NCI-H2171 treated with DMSO at 0.1 percent for 48 hours (cell line): ENCODE measurements at regions not wholly inside any gene's neighbourhood (a gene's known extent, or its start where the extent isn't known, plus 50 kb on each side); places are given as distances from the start of the nearest gene placed in this dataset.

Experiments used
- DNase-seq: peaks from one replicate; lab custom pipeline; 2025; lab: John Stamatoyannopoulos, UW

DNA sequence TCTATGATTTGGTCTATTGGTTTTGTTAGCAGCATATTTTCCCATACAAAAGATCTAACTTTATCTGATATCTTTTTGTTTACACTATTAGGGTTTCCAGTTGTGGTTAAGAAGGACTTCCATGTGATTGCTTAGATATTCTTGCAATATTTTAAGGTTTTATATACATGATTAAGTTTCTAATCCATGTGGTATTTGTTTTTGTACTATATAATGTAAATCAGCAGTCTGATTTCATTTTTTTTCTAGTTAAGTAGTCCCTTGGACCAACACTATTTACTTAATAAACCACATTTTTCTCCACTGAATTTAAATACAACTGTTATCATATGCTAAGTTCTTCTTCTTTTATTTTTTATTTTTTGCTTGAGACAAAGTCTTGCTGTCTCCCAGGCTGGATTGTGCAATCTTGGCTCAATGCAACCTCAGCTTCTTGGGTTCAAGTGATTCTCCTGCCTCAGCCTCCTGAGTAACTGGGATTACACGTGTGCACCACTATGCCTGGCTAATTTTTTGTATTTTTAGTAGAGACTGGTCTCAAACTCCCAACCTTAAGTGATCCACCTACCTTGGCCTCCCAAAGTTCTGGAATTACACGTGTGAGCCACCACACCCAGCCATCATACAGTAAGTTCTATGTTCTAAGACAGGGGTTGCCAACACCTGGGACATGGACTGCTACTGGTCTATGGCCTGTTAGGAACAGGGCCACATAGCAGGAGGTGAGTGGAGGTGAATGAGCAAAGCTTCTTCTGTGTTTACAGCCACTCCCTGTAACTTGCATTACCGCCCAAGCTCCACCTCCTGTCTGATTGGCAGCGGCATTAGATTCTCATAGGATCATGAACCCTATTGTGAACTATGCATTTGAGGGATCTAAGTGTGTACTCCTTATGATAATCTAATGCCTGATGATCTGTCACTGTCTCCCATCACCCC lies 58.5 kb upstream of the RAB27B start:
- no peak for DNase-seq

DNA sequence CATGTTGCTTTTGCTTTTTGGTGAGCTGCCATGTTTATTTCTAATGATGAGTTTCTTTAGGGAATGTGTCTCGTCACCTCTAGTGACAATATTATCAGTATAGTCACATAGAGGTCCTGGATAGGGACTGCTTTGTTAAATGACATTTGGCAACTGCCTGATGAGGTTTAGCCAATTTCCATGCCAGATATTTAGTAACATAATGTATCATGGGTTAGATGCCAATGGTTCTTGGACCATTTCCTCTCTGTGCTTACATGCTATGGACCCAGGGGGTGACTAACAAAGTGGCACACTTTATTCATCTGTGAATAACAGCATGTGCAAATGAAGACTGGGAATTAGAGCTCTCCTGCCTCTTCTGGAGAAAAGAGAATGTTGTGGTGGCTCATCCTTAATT lies 56.2 kb upstream of the RAB27B start:
- no peak for DNase-seq

DNA sequence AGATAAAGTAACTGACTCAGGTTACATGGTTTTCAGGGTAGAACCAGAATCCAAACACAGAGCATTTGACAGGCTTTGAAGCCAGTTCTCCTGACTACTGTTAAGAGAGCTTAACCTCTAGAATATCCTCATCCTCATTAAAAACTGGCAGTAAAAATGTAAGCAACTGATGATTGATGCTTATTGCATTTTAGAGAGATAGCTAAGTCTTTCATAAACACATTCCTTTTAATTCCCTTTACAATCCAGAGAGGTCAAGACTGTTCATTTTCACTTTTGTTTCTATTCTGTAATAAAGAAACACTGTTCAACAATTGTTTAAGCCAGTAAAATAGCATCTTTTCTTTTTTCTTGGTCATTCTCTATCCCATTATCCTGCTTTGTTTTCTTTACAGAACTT lies 53.9 kb upstream of the RAB27B start:
- DNase-seq = no peak

DNA sequence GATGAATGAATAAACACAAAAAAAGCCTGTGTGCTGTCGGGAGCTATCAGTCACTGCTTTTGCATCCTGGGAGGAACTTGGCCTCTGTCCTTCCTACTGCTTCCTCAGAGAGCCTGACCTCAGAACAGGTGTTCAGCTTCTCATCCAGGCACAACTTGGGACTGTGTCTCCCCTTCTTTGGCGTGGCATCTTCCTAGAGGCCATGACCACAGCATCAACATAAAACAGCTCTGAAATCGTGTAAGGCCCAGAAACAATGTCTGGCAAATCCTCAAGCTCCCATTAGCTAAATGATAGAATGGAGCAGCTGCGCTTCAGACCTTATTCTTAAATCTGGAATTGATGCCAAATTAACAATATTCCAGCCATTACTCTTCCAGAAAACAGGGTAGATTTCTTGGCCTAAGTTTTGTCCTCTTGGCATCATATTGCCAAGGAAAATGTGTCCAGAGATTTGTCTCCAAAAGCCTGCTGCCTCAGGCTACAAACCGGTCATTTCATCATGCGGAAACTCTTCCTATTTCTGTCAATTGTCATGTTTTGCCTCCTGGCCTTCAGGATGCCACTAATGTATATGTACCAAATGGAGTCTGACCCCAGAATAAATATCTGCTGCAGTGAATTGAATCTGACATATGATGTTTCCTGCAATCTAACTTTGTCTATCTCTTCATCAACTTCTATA lies 53.2 kb upstream of the RAB27B start:
- no peak for DNase-seq

DNA sequence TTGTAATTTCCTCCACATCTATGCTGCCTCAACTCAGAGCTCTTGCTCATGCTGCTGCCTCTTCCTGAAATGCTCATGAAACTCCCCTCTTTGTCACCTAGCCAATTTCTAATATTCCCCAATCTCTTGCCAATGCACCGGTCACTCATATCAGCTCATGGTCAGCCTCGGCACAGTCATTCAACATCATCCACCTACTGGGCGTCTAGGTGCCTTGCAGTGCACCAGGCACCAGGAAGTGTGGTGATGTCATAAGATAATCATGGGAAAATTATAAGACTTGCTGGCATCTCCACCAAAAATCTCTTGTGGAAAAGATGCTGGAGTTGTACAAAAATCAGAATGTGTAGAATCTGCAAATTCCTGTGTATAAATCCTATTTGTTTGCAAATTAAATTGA lies 52.6 kb upstream of the RAB27B start:
- DNase-seq = no peak

DNA sequence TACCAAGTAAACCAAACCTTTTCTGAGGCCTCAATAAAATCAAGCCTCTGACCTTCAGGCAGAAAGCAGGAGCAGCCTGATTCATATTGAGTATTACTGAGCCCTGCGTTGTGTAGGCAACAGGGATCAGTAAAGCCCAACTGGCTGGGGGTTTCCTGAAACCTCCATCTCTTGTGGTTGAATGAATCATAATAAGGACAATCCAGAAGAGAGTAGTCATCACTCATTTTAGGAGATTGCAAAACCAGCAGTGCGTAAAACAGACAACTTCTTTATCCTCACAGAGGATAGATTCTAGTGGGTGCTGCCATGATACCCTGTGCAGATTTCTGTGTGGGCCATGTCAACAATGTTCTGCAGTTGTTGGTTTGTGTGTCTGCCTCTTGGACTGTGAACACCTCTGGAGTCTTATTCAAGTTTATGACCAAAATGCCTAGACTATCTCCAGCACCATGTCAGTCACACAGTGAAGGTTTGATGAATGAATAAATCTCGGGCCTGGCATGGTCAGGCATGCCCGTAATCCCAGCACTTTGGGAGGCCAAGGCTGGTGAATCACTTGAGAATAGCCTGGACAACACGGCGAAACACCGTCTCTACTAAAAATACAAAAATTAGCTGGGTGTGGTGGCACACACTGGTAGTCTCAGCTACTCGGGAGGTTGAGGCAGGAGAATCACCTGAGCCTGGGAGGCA lies 51.8 kb upstream of the RAB27B start:
- no peak for DNase-seq

DNA sequence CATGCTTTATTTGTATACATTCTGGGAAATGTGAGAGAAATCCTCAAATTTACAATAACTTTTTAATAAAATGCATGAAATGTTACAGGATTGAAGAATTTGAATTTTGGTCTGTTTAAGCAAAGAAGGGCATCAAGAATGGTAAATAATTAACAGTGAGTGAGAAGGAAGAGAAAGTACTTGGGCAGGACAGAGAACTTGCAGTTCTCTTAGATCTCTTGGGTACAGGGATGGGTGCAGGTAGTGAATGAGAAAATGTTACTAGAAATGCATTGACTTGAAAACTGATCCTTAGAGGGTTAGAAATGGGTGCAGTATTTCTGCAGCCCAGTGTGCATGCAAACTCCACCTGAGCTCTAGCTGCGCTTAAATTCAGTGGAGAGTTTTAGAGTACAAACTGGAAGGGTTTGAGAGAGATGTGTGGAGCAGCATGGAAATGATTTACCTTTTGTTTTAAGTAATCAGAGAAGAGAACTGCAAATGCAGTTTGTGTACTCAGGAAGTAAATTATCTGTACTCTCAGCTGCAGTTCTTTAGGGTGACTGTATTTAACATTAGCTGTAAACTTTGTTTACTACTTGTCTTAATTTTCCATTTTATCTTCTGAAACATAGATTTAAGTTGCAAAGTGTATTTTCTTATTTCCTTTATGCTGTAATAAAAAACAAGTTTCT lies 51.0 kb upstream of the RAB27B start:
- no peak for DNase-seq

DNA sequence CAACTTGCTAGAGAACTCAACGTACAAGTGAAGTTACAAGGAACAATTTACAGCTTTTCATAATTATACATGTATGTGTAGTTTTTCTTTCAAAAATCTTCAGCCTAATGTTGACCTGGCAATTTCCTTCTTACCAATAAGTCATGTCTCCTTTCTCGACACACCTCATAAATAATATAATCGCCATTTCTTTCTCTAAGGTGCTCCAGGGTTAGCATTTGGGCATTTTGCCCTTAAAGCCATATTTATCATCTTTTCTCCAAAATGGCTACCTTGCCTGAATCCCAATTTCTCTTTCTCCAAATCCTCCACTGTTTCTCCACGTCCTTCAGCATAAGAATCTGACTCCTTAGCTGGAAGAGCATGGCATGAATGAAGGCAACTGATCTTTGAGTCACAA lies 50.3 kb upstream of the RAB27B start:
- no peak for DNase-seq
